KOPT-K1 (cell line): ENCODE measurements at regions not wholly inside any gene's neighbourhood (a gene's known extent, or its start where the extent isn't known, plus 50 kb on each side); places are given as distances from the start of the nearest gene placed in this dataset.
"Not testable (repeated sequence)": the region's sequence is repeated elsewhere in the genome, so short reads cannot be mapped to it uniquely, and the experiment has no call there.

Source experiments
- H3K27ac ChIP-seq: fragments of 200-600 bp; sonication (generic); 2 replicates; pipeline ENCODE4 v1.5.1; 2016; ENCODE audit warnings: antibody characterized with exemption, mild to moderate bottlenecking, low read depth, low read length; ENCODE audit not compliant: poor library complexity, severe bottlenecking
- H3K36me3 ChIP-seq: fragments of 200-600 bp; sonication (generic); 2 replicates; pipeline ENCODE4 v1.5.1; 2017; ENCODE audit warnings: antibody characterized with exemption, mild to moderate bottlenecking, low read length, moderate library complexity; ENCODE audit not compliant: insufficient read depth
- H3K9me3 ChIP-seq: fragments of 200-600 bp; sonication (generic); 2 replicates; pipeline ENCODE4 v1.5.1; 2017; ENCODE audit warnings: antibody characterized with exemption, low read length, mild to moderate bottlenecking; ENCODE audit not compliant: insufficient read depth, poor library complexity, severe bottlenecking

- no peak overlapping the region for H3K27ac ChIP-seq
- H3K9me3 ChIP-seq: no peaks in the 10 kb centered on the region
Observed at GRCh38 chr6:141105481-141105880, 1027.2 kb upstream of the GJE1 start.

DNA sequence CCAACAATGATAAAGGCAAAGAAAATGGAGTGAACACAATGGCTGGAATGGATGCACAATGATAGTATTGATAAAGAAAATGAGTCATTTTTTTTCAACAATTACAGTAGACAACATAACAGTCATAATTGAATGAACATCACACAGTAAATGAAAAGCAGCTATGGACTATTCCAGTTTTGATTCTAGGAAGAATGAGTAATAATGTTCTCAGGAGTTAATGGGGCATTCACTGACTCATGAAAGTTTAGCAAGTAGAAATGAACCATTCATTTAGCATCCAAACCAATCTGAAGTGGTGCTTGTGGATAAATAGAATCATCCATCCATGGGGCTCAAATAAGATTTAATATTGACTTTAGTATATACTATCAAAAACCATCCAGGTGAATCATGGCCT lies 1029.5 kb upstream of the GJE1 start:
- Histone ChIP-seq H3K36me3 (no peaks in the 10 kb centered on the region), H3K9me3 (no peaks in the 10 kb centered on the region), H3K27ac (no peak overlapping the region)

More at GRCh38 chr6:141105481-141105880, 1027.2 kb upstream of the GJE1 start:
- no peaks in the 10 kb centered on the region for H3K36me3 ChIP-seq

GRCh38 chr6:141097471-141097870 lies 1035.3 kb upstream of the GJE1 start:
- no peak overlapping the region for H3K27ac ChIP-seq
- H3K9me3 ChIP-seq: no peaks in the 10 kb centered on the region
- no peaks in the 10 kb centered on the region for H3K36me3 ChIP-seq

DNA sequence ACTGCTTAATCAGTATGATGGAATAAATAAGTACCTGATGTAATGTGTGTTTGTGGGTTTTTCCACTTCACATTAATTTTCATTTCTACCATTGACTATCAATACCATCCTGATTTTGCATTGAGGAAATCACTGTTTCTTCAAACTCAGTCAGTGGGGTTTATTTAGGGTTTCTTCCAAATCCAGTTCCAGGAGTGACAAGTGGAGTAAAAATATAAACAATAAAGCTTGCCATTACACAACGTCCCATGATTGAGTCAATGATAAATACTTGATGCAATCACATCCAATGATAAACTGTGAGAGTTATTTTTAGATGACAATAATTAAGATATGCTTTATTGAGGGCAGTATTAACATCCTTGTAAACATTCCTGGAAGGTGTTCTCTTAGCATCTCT lies 1037.4 kb upstream of the GJE1 start:
- no peaks in the 10 kb centered on the region for H3K36me3 ChIP-seq
- H3K9me3 ChIP-seq: no peaks in the 10 kb centered on the region
- no peak overlapping the region for H3K27ac ChIP-seq

GRCh38 chr6:141088171-141088570 lies 1044.6 kb upstream of the GJE1 start:
- Histone ChIP-seq H3K36me3 (no peaks in the 10 kb centered on the region), H3K9me3 (no peaks in the 10 kb centered on the region), H3K27ac (no peak overlapping the region)

GRCh38 chr6:141077355-141078333 lies 1055.1 kb upstream of the GJE1 start:
- Histone ChIP-seq H3K36me3 (no peaks in the 10 kb centered on the region), H3K9me3 (no peaks in the 10 kb centered on the region), H3K27ac (no peak overlapping the region)

DNA sequence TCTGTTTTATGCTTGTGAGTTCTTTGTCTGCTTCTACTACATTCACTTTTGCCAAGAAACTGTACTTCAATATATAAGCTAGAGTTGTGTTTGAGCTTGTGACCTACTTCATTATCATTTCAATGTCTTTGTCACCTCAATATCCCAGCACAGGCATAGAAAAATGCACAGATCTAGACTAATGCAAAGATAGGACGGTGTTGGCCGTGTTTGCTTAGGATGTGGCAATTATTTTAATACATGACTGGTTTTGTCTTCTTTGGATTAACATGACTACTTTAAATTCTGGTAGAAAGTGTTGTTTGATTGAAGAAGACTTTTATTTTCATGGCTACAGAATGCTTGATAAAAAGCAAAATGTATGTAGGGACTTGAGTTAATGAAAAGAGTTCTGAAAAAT lies 1075.0 kb upstream of the GJE1 start:
- H3K36me3 ChIP-seq: no peaks in the 10 kb centered on the region
- no peak overlapping the region for H3K27ac ChIP-seq
- no peaks in the 10 kb centered on the region for H3K9me3 ChIP-seq

- Histone ChIP-seq H3K9me3 (no peaks in the 10 kb centered on the region), H3K27ac (no peak overlapping the region), H3K36me3 (no peaks in the 10 kb centered on the region)
Observed at GRCh38 chr6:141056945-141057625, 1075.6 kb upstream of the GJE1 start.

- Histone ChIP-seq H3K9me3 (peaks cover 4% of the 10 kb centered on the region), H3K27ac (no peak overlapping the region), H3K36me3 (no peaks in the 10 kb centered on the region)
Observed at GRCh38 chr6:141050471-141050870, 1082.3 kb upstream of the GJE1 start.

- H3K27ac ChIP-seq: no peak overlapping the region
- H3K9me3 ChIP-seq: peaks cover 4% of the 10 kb centered on the region
- no peaks in the 10 kb centered on the region for H3K36me3 ChIP-seq
Observed at GRCh38 chr6:141048451-141048850, 1084.3 kb upstream of the GJE1 start.

GRCh38 chr6:141046496-141046895 lies 1086.2 kb upstream of the GJE1 start:
- H3K9me3 ChIP-seq, H3K36me3 ChIP-seq, H3K27ac ChIP-seq: not testable (repeated sequence)

DNA sequence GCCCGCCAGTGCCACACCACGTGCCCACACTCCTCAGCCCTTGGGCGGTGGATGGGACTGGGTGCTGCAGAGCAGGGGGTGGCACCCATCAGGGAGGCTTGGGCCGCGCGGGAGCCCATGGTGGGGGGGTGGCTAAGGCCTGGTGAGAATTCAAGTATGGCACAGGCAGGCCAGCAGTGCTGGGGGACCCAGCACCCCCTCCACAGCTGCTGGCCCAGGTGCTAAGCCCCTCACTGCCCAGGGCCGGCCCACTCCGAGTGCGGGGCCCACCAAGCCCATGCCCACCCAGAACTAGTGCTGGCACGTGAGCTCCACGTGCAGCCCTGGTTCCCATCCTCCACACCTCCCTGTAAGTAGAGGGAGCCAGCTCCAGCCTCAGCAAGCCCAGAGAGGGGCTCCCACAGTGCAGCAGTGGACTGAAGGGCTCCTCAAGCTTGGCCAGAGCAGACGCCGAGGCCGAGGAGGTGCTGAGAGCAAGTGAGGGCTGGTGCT lies 1091.1 kb upstream of the GJE1 start:
- H3K27ac ChIP-seq: no peak overlapping the region
- H3K36me3 ChIP-seq: no peaks in the 10 kb centered on the region
- no peaks in the 10 kb centered on the region for H3K9me3 ChIP-seq

DNA sequence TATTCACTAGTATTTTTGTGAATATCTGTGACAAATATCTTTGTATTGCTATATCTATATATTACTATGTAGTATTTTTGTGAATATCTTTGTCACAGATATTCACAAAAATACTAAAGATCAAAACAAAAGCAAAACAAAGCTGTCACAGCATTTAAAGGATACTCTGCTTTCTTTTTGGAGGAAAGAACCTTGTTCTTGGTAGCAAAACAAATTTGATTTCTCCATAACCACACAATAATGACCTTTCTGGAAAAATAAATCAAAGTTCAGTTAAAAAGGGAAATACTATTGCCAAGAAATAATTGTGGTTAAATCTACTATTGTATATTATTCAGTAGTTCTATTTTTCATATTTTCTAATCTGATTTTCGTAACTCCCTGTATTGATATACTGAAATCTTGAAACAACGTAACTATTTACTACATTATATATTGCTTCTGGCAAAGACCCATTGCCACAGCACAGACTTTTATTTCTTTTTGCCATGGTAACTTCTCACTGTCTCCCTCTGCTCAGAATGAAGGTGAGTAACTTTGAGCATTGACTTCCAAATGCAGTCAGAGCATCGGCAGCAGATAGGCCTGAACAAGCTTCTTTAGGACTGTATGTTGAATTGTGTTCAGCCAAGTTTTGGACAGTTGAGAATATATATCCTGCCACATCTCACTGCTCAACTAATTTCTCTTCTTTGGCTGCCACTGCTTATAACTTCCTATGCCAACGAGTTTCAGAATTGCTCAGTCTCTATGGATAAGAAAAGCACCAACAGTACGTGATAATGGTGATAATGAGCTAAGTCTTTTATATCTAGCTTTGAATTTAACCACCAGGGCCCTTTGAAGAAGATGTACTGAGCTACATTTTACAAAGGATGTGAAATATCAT lies 1097.2 kb upstream of the GJE1 start:
- Histone ChIP-seq H3K27ac (no peak overlapping the region), H3K9me3 (no peaks in the 10 kb centered on the region), H3K36me3 (no peaks in the 10 kb centered on the region)

DNA sequence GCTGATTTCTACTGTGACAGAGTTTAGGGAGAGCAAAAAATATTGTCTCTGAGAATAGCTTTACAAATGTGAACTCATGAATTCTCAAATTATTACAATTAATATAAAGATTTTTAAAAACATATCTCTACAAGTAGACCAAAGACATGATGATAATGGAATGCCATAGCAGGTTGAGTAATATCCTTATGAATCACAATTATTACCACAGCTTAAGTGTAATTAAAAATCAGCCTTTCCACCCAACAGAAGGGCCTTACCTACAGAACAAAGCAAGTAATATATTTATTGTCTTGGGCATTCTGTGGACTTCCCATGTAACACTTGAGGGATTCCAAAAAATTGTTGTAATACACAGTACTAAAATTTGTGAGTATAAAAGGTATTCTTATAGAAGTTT lies 1099.6 kb upstream of the GJE1 start:
- Histone ChIP-seq H3K9me3 (no peaks in the 10 kb centered on the region), H3K27ac (no peak overlapping the region), H3K36me3 (no peaks in the 10 kb centered on the region)

GRCh38 chr6:141029908-141030307 lies 1102.8 kb upstream of the GJE1 start:
- Histone ChIP-seq H3K36me3 (no peaks in the 10 kb centered on the region), H3K27ac (no peak overlapping the region), H3K9me3 (no peaks in the 10 kb centered on the region)
